Fibroblast of lung (primary cell): ENCODE measurements at regions not wholly inside any gene's neighbourhood (a gene's known extent, or its start where the extent isn't known, plus 50 kb on each side); places are given as distances from the start of the nearest gene placed in this dataset.

Source experiments
- CTCF ChIP-seq, 2 donors: IDR thresholded peaks in 1 of 2; conservative IDR thresholded peaks in 1 of 2; 1 replicate in 1 of 2; 2 replicates in 1 of 2; pipeline ENCODE4 v1.5.1; 2011 to 2012; ENCODE audit warnings: low read length in 2 of 2, control low read depth in 1 of 2, inconsistent platforms in 1 of 2, low read depth in 1 of 2, mild to moderate bottlenecking in 1 of 2
- EZH2 ChIP-seq: IDR thresholded peaks from 2 replicates; pipeline ENCODE4 v1.5.1; 2012; ENCODE audit warnings: low read length, control low read depth, mild to moderate bottlenecking; ENCODE audit errors: missing control alignments

- TF ChIP-seq CTCF (conservative IDR thresholded peaks at IDR 0.05 in 1 of 2, IDR thresholded peaks at IDR 0.05 in 1 of 2; ENCODE audit: low read depth in 1 of 2, low read length in 2 of 2) (no peak), EZH2 (no peak)
Measured at GRCh38 chr6:115618256-115618655, 442.4 kb downstream of the FRK start.
